ENCODE measurements at regions not wholly inside any gene's neighbourhood (a gene's known extent, or its start where the extent isn't known, plus 50 kb on each side); places are given as distances from the start of the nearest gene placed in this dataset.

DNA sequence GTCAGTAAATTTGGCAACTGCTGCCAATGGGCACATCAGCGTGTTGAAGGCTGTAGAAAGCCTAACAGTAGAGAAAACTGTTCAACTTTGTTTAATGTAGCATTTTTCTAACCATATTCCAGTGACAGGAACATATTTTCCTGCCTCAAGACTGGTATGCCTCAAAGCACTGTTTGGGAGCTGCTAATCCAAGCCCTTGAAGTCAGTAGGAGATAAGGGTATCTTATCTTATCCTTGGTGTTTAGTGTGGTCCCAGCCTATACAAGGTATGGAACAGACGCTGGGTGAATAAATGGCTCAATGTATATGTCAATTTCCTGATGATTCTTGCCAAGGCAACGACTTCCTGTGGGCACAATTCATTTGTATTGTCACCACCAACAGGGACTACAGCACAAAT lies 97.5 kb upstream of the CREB5 start:
- Histone ChIP-seq H3K9me3 (ENCODE audit: control insufficient read depth, insufficient read depth, low read length) (no peaks in the 10 kb centered on the region), H4K20me1 (ENCODE audit: insufficient read depth, low read length) (no peaks in the 10 kb centered on the region), H3K9ac (ENCODE audit: low read depth, low read length) (no peak overlapping the region), H4K5ac (ENCODE audit: low read depth, low read length) (no peak overlapping the region), H3K9me1 (ENCODE audit: insufficient read depth, low read length) (no peaks in the 10 kb centered on the region), H3K36me3 (ENCODE audit: control insufficient read depth, insufficient read depth, low read length) (no peaks in the 10 kb centered on the region), H3K4me3 (ENCODE audit: insufficient read depth, low read depth, low read length) (no peak overlapping the region), H2AK9ac (replicated peaks; ENCODE audit: low read depth, low read length, poor library complexity) (no peak overlapping the region), H3K79me1 (ENCODE audit: low read depth in 1 of 2, low read length in 2 of 2) (no peaks in the 10 kb centered on the region), H3K27ac (ENCODE audit: insufficient read depth, low read length) (no peak overlapping the region), H4K8ac (ENCODE audit: low read depth in 2 of 2, low read length in 2 of 2) (no peak overlapping the region), H2AK5ac (ENCODE audit: low read depth, low read length) (no peak overlapping the region), H3K4me1 (ENCODE audit: control insufficient read depth, insufficient read depth, low read length) (peaks cover 7% of the 10 kb centered on the region), H3K56ac (ENCODE audit: extremely low read depth, insufficient read depth, low read length) (no peak overlapping the region), H3K23ac (ENCODE audit: low read depth, low read length) (no peak overlapping the region), H2AFZ (replicated peaks; ENCODE audit: low read length, poor library complexity) (no peak overlapping the region), H3K4me2 (ENCODE audit: low read depth, low read length) (no peak overlapping the region), H3K4ac (ENCODE audit: low read depth, low read length) (no peak overlapping the region), H4K91ac (ENCODE audit: insufficient read depth, low read depth, low read length) (no peak overlapping the region), H2BK120ac (ENCODE audit: low read depth, low read length) (no peak overlapping the region), H2BK15ac (ENCODE audit: low read depth, low read length) (no peak overlapping the region), H2BK20ac (ENCODE audit: low read depth, low read length) (no peak overlapping the region), H3K27me3 (ENCODE audit: control insufficient read depth, insufficient read depth, low read length) (peaks cover 12% of the 10 kb centered on the region; the same call in 1 of the 2 replicates), H2BK5ac (ENCODE audit: low read depth, low read length, poor library complexity, severe bottlenecking) (no peak overlapping the region), H3K14ac (replicated peaks; ENCODE audit: low read depth, low read length) (no peak overlapping the region), H3K18ac (ENCODE audit: low read depth, low read length) (no peak overlapping the region)
- 17% methylated on average over 1 of the region's 3 CpGs; no CpG with 5 or more reads in 1 of the 2 experiments for WGBS, 2 experiments (ENCODE audit: extremely low coverage in 2 of 2, insufficient read length in 1 of 2)
- ATAC-seq (ENCODE audit: low read depth) (no peak), DNase-seq (no peak)
- intact Hi-C loops (cut with micrococcal nuclease) = no loop called here
- TF ChIP-seq, protein P1, sequence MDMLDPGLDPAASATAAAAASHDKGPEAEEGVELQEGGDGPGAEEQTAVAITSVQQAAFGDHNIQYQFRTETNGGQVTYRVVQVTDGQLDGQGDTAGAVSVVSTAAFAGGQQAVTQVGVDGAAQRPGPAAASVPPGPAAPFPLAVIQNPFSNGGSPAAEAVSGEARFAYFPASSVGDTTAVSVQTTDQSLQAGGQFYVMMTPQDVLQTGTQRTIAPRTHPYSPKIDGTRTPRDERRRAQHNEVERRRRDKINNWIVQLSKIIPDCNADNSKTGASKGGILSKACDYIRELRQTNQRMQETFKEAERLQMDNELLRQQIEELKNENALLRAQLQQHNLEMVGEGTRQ (IDR thresholded peaks at IDR 0.05; ENCODE audit: low read depth, low read length) = no peak
- TF ChIP-seq, protein P2, sequence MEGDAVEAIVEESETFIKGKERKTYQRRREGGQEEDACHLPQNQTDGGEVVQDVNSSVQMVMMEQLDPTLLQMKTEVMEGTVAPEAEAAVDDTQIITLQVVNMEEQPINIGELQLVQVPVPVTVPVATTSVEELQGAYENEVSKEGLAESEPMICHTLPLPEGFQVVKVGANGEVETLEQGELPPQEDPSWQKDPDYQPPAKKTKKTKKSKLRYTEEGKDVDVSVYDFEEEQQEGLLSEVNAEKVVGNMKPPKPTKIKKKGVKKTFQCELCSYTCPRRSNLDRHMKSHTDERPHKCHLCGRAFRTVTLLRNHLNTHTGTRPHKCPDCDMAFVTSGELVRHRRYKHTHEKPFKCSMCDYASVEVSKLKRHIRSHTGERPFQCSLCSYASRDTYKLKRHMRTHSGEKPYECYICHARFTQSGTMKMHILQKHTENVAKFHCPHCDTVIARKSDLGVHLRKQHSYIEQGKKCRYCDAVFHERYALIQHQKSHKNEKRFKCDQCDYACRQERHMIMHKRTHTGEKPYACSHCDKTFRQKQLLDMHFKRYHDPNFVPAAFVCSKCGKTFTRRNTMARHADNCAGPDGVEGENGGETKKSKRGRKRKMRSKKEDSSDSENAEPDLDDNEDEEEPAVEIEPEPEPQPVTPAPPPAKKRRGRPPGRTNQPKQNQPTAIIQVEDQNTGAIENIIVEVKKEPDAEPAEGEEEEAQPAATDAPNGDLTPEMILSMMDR (conservative IDR thresholded peaks at IDR 0.05; ENCODE audit: low read depth, low read length) = no peak
- in situ Hi-C loops (cut with MboI; ENCODE audit: low sequenced_read_pairs) = no loop called here
- POLR2A ChIA-PET (ENCODE audit: unreplicated experiment) = no interaction called here
- BruUV-seq (replicated peaks) = no TSS peak
- dilution Hi-C loops (cut with HindIII; ENCODE audit: low sequenced_read_pairs, unreplicated experiment) = no loop called here
- CTCF ChIA-PET = no interaction called here

Measured in IMR-90 (cell line).